ENCODE measurements at regions not wholly inside any gene's neighbourhood (a gene's known extent, or its start where the extent isn't known, plus 50 kb on each side); places are given as distances from the start of the nearest gene placed in this dataset.

DNA sequence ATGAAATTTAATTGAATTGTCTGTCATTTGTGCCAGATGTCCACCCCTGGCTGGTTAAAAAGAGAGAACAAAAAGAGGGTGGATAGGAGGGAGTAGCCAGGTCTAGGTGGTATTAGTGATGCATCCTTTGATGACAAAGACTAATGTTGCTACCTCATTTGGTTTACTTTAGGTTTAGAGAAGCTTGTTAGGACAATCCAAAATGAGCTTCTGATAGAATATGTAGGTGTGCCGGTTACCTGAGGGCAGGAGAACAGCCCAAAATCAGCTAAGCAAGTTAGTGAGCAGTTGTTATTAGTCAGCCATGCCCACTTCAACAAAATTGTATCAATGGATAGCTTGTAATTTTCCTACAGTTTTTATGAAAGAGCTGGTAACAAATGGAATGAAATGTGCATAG is 61.4 kb upstream of the PTGS2 start:
- no peak overlapping the region for H3K4me3 ChIP-seq
- H3K9me2 ChIP-seq (ENCODE audit: insufficient read depth), result no peaks in the 10 kb centered on the region
- H4K20me1 ChIP-seq (ENCODE audit: insufficient read depth), result no peaks in the 10 kb centered on the region
- no peaks in the 10 kb centered on the region for H3K79me2 ChIP-seq (ENCODE audit: low read depth)
- ChIA-PET CTCF (no interaction called here), POLR2A (ENCODE audit: unreplicated experiment) (no interaction called here)
- H3K27ac ChIP-seq, result no peak overlapping the region
- TF ChIP-seq EZH2 (IDR thresholded peaks at IDR 0.05; ENCODE audit: low read depth), result no peak
- no peaks in the 10 kb centered on the region for H3K9me3 ChIP-seq (ENCODE audit: insufficient read depth, low read depth)
- no peaks in the 10 kb centered on the region for H3F3A ChIP-seq (ENCODE audit: insufficient read depth, low read depth)
- no TSS peak for BruUV-seq (replicated peaks)
- DNase-seq, result no peak
- intact Hi-C loops (cut with micrococcal nuclease; ENCODE audit: unreplicated experiment), result no loop called here
- H2AFZ ChIP-seq, result no peak overlapping the region
- H3K4me2 ChIP-seq, result no peak overlapping the region
- H3K27me3 ChIP-seq (ENCODE audit: insufficient read depth, low read depth), result no peaks in the 10 kb centered on the region
- H3K4me1 ChIP-seq (replicated peaks; ENCODE audit: insufficient read depth), result no peaks in the 10 kb centered on the region
- no peaks in the 10 kb centered on the region for H3K36me3 ChIP-seq (ENCODE audit: low read depth)

DNA sequence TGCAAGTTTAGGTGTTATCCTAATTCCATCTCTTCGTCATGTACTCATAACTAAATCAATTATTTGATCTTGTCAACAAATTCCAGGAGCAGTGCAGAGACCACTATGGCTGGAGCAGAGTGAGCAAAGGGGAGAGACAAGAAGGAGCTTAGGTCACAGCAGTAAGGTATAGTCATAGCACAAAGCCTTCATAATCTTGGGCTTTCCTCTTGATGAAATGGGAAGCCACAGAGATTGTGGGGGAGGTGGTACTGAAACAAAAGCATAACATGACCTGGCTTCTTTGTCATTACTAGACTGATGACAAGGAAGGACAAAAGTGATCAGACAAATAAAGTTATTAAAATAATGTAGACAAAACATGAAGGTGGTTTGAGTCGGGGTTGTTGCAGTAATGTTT is 60.1 kb upstream of the PTGS2 start:
- Histone ChIP-seq H3K27ac (no peak overlapping the region), H4K20me1 (ENCODE audit: insufficient read depth) (no peaks in the 10 kb centered on the region), H3K9me3 (ENCODE audit: insufficient read depth, low read depth) (no peaks in the 10 kb centered on the region), H3F3A (ENCODE audit: insufficient read depth, low read depth) (no peaks in the 10 kb centered on the region), H3K4me3 (no peak overlapping the region), H2AFZ (no peak overlapping the region), H3K4me1 (replicated peaks; ENCODE audit: insufficient read depth) (no peaks in the 10 kb centered on the region), H3K27me3 (ENCODE audit: insufficient read depth, low read depth) (no peaks in the 10 kb centered on the region), H3K79me2 (ENCODE audit: low read depth) (no peaks in the 10 kb centered on the region), H3K36me3 (ENCODE audit: low read depth) (no peaks in the 10 kb centered on the region), H3K4me2 (no peak overlapping the region), H3K9me2 (ENCODE audit: insufficient read depth) (no peaks in the 10 kb centered on the region)
- ChIA-PET POLR2A (ENCODE audit: unreplicated experiment) (no interaction called here), CTCF (no interaction called here)
- DNase-seq, result no peak
- TF ChIP-seq, protein P1, sequence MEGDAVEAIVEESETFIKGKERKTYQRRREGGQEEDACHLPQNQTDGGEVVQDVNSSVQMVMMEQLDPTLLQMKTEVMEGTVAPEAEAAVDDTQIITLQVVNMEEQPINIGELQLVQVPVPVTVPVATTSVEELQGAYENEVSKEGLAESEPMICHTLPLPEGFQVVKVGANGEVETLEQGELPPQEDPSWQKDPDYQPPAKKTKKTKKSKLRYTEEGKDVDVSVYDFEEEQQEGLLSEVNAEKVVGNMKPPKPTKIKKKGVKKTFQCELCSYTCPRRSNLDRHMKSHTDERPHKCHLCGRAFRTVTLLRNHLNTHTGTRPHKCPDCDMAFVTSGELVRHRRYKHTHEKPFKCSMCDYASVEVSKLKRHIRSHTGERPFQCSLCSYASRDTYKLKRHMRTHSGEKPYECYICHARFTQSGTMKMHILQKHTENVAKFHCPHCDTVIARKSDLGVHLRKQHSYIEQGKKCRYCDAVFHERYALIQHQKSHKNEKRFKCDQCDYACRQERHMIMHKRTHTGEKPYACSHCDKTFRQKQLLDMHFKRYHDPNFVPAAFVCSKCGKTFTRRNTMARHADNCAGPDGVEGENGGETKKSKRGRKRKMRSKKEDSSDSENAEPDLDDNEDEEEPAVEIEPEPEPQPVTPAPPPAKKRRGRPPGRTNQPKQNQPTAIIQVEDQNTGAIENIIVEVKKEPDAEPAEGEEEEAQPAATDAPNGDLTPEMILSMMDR (conservative IDR thresholded peaks at IDR 0.05), result no peak
- no peak for TF ChIP-seq EZH2 (IDR thresholded peaks at IDR 0.05; ENCODE audit: low read depth)
- intact Hi-C loops (cut with micrococcal nuclease; ENCODE audit: unreplicated experiment), result no loop called here
- no TSS peak for BruUV-seq (replicated peaks)

DNA sequence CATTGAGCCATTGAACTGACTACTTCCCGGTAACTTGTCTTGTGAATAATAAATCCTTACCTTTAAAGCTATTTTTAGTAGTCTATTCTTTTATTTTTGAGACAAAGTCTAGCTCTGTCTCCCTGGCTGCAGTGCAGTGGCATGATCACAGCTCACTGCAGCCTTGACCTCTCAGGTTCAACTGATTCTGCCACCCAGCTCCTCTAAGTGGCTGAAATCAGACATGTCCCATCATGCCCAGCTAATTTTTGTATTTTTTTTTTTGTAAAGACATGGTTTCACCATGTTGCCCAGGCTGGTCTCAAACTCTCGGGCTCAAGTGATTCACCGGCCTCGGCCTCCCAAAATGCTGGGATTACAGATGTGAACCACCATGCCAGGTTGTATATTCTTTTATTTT is 59.3 kb upstream of the PTGS2 start:
- Histone ChIP-seq H3K4me3 (no peak overlapping the region), H3K4me2 (no peak overlapping the region), H3F3A (ENCODE audit: insufficient read depth, low read depth) (no peaks in the 10 kb centered on the region), H3K27ac (no peak overlapping the region), H3K4me1 (replicated peaks; ENCODE audit: insufficient read depth) (no peaks in the 10 kb centered on the region), H2AFZ (no peak overlapping the region), H3K79me2 (ENCODE audit: low read depth) (no peaks in the 10 kb centered on the region), H3K36me3 (ENCODE audit: low read depth) (no peaks in the 10 kb centered on the region), H3K9me2 (ENCODE audit: insufficient read depth) (no peaks in the 10 kb centered on the region), H3K27me3 (ENCODE audit: insufficient read depth, low read depth) (no peaks in the 10 kb centered on the region), H3K9me3 (ENCODE audit: insufficient read depth, low read depth) (no peaks in the 10 kb centered on the region), H4K20me1 (ENCODE audit: insufficient read depth) (no peaks in the 10 kb centered on the region)
- intact Hi-C loops (cut with micrococcal nuclease; ENCODE audit: unreplicated experiment), result no loop called here
- ChIA-PET CTCF (no interaction called here), POLR2A (ENCODE audit: unreplicated experiment) (no interaction called here)
- TF ChIP-seq, protein P1 (conservative IDR thresholded peaks at IDR 0.05), result no peak
- TF ChIP-seq EZH2 (IDR thresholded peaks at IDR 0.05; ENCODE audit: low read depth), result no peak
- BruUV-seq (replicated peaks), result no TSS peak
- DNase-seq, result no peak

DNA sequence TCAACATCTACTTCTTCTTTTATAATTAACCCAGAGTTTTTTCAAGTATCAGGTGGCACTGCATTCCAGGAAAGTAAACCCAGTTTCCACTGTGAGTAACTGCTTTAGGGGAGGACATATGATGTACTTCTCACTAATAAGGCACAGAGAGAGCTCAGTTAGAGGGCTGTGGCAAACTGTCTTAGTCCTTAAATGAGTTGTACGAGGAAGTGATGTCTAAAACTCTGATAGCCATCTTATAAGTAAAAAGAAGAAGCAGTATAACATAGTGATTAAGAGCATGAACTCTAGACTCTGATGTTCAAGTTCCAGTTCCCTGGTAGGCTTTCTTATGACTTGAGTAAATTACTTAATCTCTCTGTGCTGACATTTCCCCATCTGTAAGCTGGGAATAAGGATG is 58.7 kb upstream of the PTGS2 start:
- no peaks in the 10 kb centered on the region for H3K9me3 ChIP-seq (ENCODE audit: insufficient read depth, low read depth)
- H3K27me3 ChIP-seq (ENCODE audit: insufficient read depth, low read depth), result no peaks in the 10 kb centered on the region
- ChIA-PET POLR2A (ENCODE audit: unreplicated experiment) (no interaction called here), CTCF (no interaction called here)
- H3K4me3 ChIP-seq, result no peak overlapping the region
- no peak overlapping the region for H2AFZ ChIP-seq
- no peaks in the 10 kb centered on the region for H3F3A ChIP-seq (ENCODE audit: insufficient read depth, low read depth)
- no peaks in the 10 kb centered on the region for H3K36me3 ChIP-seq (ENCODE audit: low read depth)
- no peaks in the 10 kb centered on the region for H3K79me2 ChIP-seq (ENCODE audit: low read depth)
- H3K9me2 ChIP-seq (ENCODE audit: insufficient read depth), result no peaks in the 10 kb centered on the region
- H3K4me1 ChIP-seq (replicated peaks; ENCODE audit: insufficient read depth), result no peaks in the 10 kb centered on the region
- no peak for TF ChIP-seq EZH2 (IDR thresholded peaks at IDR 0.05; ENCODE audit: low read depth)
- TF ChIP-seq, protein P1 (conservative IDR thresholded peaks at IDR 0.05), result no peak
- intact Hi-C loops (cut with micrococcal nuclease; ENCODE audit: unreplicated experiment), result no loop called here
- H4K20me1 ChIP-seq (ENCODE audit: insufficient read depth), result no peaks in the 10 kb centered on the region
- no peak overlapping the region for H3K4me2 ChIP-seq
- no peak for DNase-seq
- H3K27ac ChIP-seq, result no peak overlapping the region
- BruUV-seq (replicated peaks), result no TSS peak

Data from PC-9 (cell line).